Bronchial epithelial cell (primary cell): ENCODE measurements at regions not wholly inside any gene's neighbourhood (a gene's known extent, or its start where the extent isn't known, plus 50 kb on each side); places are given as distances from the start of the nearest gene placed in this dataset.

Experiments used
- DNase-seq: peaks from one replicate; pipeline ENCODE4 v3.0.0-alpha.2; 2010; ENCODE audit warnings: low read depth
- FAIRE-seq: peaks from 2 replicates; lab custom pipeline; 2011; peaks lifted over from hg19 to GRCh38; lab: Jason Lieb, UNC
- H3K27me3 ChIP-seq: 2 replicates; pipeline ENCODE4 v1.5.1; 2011; ENCODE audit warnings: low read length; ENCODE audit not compliant: control insufficient read depth, insufficient read depth
- H3K36me3 ChIP-seq: 2 replicates; pipeline ENCODE4 v1.5.1; 2011; ENCODE audit warnings: low read length; ENCODE audit not compliant: control insufficient read depth, insufficient read depth
- H3K4me3 ChIP-seq: 2 replicates; pipeline ENCODE4 v1.5.1; 2011; ENCODE audit warnings: mild to moderate bottlenecking, low read depth, low read length, control low read depth
- TF ChIP-seq, protein P1 (sequence below): IDR thresholded peaks from 2 replicates; pipeline ENCODE4 v1.5.1; 2011; ENCODE audit warnings: mild to moderate bottlenecking, moderate library complexity, low read length, control low read depth, inconsistent platforms; ENCODE audit not compliant: insufficient read depth, severe bottlenecking

DNA sequence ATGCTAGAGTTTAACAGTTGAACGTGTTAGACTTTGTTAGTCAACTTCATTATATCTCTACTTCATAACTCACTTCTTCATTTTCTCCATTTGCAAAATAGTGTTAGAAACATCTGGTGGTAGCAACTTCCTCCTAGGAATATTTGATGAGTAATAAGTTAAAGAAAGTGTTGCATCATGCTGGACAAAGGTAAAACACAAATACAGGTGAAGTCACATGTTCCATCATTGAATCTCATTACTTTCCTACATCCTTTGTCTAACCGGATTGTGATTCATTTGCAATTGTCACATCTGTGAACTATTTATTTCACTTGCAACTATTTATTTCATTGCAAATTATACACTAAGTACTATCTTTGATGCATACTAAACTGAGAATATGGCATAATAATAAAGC lies 186.5 kb downstream of the TUSC7 start:
- FAIRE-seq (peak; percentile 81), DNase-seq (peak; percentile 96)
- Histone ChIP-seq H3K36me3 (no peaks in the 10 kb centered on the region), H3K4me3 (no peak overlapping the region), H3K27me3 (no peaks in the 10 kb centered on the region)
- TF ChIP-seq, protein P1, sequence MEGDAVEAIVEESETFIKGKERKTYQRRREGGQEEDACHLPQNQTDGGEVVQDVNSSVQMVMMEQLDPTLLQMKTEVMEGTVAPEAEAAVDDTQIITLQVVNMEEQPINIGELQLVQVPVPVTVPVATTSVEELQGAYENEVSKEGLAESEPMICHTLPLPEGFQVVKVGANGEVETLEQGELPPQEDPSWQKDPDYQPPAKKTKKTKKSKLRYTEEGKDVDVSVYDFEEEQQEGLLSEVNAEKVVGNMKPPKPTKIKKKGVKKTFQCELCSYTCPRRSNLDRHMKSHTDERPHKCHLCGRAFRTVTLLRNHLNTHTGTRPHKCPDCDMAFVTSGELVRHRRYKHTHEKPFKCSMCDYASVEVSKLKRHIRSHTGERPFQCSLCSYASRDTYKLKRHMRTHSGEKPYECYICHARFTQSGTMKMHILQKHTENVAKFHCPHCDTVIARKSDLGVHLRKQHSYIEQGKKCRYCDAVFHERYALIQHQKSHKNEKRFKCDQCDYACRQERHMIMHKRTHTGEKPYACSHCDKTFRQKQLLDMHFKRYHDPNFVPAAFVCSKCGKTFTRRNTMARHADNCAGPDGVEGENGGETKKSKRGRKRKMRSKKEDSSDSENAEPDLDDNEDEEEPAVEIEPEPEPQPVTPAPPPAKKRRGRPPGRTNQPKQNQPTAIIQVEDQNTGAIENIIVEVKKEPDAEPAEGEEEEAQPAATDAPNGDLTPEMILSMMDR: no peak

- DNase-seq (no peak), FAIRE-seq (no peak)
- H3K4me3 ChIP-seq: no peak overlapping the region
- no peaks in the 10 kb centered on the region for H3K36me3 ChIP-seq
- H3K27me3 ChIP-seq: no peaks in the 10 kb centered on the region
- TF ChIP-seq, protein P1: no peak
Observed at GRCh38 chr3:116897382-116897781, 187.8 kb downstream of the TUSC7 start.

- TF ChIP-seq, protein P1: no peak
- no peak overlapping the region for H3K4me3 ChIP-seq
- no peak for FAIRE-seq
- H3K36me3 ChIP-seq: no peaks in the 10 kb centered on the region
- H3K27me3 ChIP-seq: no peaks in the 10 kb centered on the region
- DNase-seq: no peak
Observed at GRCh38 chr3:116899253-116899652, 189.7 kb downstream of the TUSC7 start.

- DNase-seq (no peak), FAIRE-seq (no peak)
- Histone ChIP-seq H3K36me3 (no peaks in the 10 kb centered on the region), H3K27me3 (no peaks in the 10 kb centered on the region), H3K4me3 (no peak overlapping the region)
- TF ChIP-seq, protein P1: no peak
Observed at GRCh38 chr3:116905334-116905733, 195.8 kb downstream of the TUSC7 start.

GRCh38 chr3:116905794-116906193 lies 196.2 kb downstream of the TUSC7 start:
- peak; percentile 91 for DNase-seq
- Histone ChIP-seq H3K36me3 (no peaks in the 10 kb centered on the region), H3K27me3 (no peaks in the 10 kb centered on the region), H3K4me3 (no peak overlapping the region)
- TF ChIP-seq, protein P1: no peak
- FAIRE-seq: no peak

DNA sequence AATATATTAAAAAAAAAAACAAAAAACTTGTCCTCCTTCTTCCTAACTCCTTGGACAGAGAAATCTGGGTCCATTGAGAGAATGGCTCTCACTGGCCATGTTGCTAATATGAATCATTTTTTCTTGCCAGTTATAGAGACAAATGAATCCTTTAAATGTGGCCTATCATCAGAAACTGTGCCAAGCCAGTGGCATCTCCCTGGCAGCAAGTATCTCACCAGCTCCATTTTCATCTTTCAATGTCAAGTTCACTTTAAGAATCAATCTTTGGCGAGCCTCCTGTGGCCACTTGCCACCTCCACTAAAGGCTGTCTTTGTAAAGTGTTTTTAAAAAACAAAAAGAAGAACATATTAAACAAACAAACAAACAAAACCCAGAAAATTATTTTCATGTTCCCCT lies 202.5 kb downstream of the TUSC7 start:
- TF ChIP-seq, protein P1: no peak
- Histone ChIP-seq H3K4me3 (no peak overlapping the region), H3K27me3 (no peaks in the 10 kb centered on the region), H3K36me3 (no peaks in the 10 kb centered on the region)
- no peak for FAIRE-seq
- DNase-seq: no peak
